PC-9 (cell line): ENCODE measurements at regions not wholly inside any gene's neighbourhood (a gene's known extent, or its start where the extent isn't known, plus 50 kb on each side); places are given as distances from the start of the nearest gene placed in this dataset.

Experiments
- EZH2 ChIP-seq: fragments of 200-600 bp; sonication (generic); IDR thresholded peaks from 2 replicates; pipeline ENCODE4 v1.8.0; 2017; ENCODE audit warnings: antibody characterized with exemption, low read depth
- TF ChIP-seq, protein P1 (sequence below): fragments of 200-600 bp; sonication (generic); conservative IDR thresholded peaks from 2 replicates; pipeline ENCODE4 v1.6.1; 2017; ENCODE audit warnings: mixed run types, antibody characterized with exemption, mild to moderate bottlenecking, moderate library complexity

DNA sequence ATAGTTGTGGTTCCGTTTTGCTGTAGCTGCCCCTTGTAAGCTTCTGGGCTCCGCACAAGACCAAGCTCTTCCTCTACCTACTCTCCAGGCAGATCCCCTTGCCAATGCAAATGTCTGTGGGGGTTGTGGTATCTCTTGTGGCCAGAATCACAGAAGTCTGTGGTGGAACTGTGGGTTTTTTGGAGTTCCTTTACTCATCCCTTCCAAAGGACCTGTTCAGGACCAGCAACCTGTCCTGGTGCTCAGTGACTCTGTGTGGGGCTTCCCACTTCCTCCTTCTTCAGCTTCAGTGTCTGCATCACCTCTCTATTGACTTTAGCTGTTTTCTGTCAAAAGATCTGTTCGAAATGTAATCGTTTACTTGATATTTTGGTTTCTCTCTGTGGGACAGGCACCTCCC, 441.3 kb upstream of the ADAMTSL1 start:
- TF ChIP-seq, protein P1, sequence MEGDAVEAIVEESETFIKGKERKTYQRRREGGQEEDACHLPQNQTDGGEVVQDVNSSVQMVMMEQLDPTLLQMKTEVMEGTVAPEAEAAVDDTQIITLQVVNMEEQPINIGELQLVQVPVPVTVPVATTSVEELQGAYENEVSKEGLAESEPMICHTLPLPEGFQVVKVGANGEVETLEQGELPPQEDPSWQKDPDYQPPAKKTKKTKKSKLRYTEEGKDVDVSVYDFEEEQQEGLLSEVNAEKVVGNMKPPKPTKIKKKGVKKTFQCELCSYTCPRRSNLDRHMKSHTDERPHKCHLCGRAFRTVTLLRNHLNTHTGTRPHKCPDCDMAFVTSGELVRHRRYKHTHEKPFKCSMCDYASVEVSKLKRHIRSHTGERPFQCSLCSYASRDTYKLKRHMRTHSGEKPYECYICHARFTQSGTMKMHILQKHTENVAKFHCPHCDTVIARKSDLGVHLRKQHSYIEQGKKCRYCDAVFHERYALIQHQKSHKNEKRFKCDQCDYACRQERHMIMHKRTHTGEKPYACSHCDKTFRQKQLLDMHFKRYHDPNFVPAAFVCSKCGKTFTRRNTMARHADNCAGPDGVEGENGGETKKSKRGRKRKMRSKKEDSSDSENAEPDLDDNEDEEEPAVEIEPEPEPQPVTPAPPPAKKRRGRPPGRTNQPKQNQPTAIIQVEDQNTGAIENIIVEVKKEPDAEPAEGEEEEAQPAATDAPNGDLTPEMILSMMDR: no peak
- no peak for TF ChIP-seq EZH2
